Breast epithelium (tissue), 4 donors: ENCODE measurements at regions not wholly inside any gene's neighbourhood (a gene's known extent, or its start where the extent isn't known, plus 50 kb on each side); places are given as distances from the start of the nearest gene placed in this dataset.

ENCODE experiments used
- DNase-seq, 2 donors: peaks; one replicate each; pipeline ENCODE4 v3.0.0-alpha.2; 2019; ENCODE audit warnings: low spot score in 2 of 2
- H3K27ac ChIP-seq, 2 donors: fragments of 200-600 bp; sonication (generic) in 1 of 2; one replicate each; pipeline ENCODE4 v1.5.1; 2016 to 2019; ENCODE audit warnings: mild to moderate bottlenecking in 1 of 2
- H3K27me3 ChIP-seq, 2 donors: fragments of 200-600 bp; sonication (generic) in 1 of 2; one replicate each; pipeline versions ENCODE4 v1.5.1 to v1.6.0; 2017 to 2019; ENCODE audit warnings: control low read depth in 1 of 2, mild to moderate bottlenecking in 1 of 2
- H3K36me3 ChIP-seq: fragments of 200-600 bp; one replicate; pipeline ENCODE4 v1.5.1; 2019
- H3K4me1 ChIP-seq, 2 donors: fragments of 200-600 bp; sonication (generic); one replicate each; pipeline ENCODE4 v1.5.1; 2016 to 2019; ENCODE audit warnings: control low read depth in 1 of 2
- H3K4me3 ChIP-seq, 3 donors: fragments of 200-600 bp; sonication (generic); 1 replicate in 2 of 3; 2 replicates in 1 of 3; pipeline ENCODE4 v1.5.1; 2016 to 2019; ENCODE audit warnings: mild to moderate bottlenecking in 3 of 3, moderate library complexity in 2 of 3
- H3K9me3 ChIP-seq, 2 donors: fragments of 200-600 bp; sonication (generic) in 1 of 2; one replicate each; pipeline ENCODE4 v1.5.1; 2016 to 2019; ENCODE audit warnings: control low read depth in 1 of 2
- CTCF ChIP-seq, 3 donors: fragments of 450-650 bp; IDR thresholded peaks; one replicate each; pipeline ENCODE4 v1.5.1; 2016 to 2017; ENCODE audit warnings: antibody characterized with exemption in 3 of 3, mild to moderate bottlenecking in 3 of 3, moderate library complexity in 3 of 3
- POLR2A ChIP-seq: fragments of 450-650 bp; IDR thresholded peaks from one replicate; pipeline ENCODE4 v1.6.1; 2016; ENCODE audit warnings: antibody characterized with exemption, mild to moderate bottlenecking, moderate library complexity
- POLR2AphosphoS5 ChIP-seq, 3 donors: sonication (generic); formaldehyde crosslinking; IDR thresholded peaks; one replicate each; pipeline ENCODE4 v1.6.1; 2017; ENCODE audit warnings: antibody characterized with exemption in 3 of 3
- intact Hi-C: fragments of 100-400 bp; cut with DNase I; formaldehyde crosslinking; loops from one replicate; pipeline ENCODE4 v1.15.1; 2023; ENCODE audit warnings: low total_unique reads

- TF ChIP-seq POLR2AphosphoS5 (IDR thresholded peaks at IDR 0.05) (no peak), POLR2A (no peak), CTCF (IDR thresholded peaks at IDR 0.05) (no peak)
- Histone ChIP-seq H3K27ac (no peak overlapping the region), H3K4me1 (no peaks in the 10 kb centered on the region), H3K27me3 (no peaks in the 10 kb centered on the region), H3K36me3 (no peaks in the 10 kb centered on the region), H3K4me3 (no peak overlapping the region), H3K9me3 (no peaks in the 10 kb centered on the region)
- intact Hi-C loops: no loop called here
- no peak for DNase-seq
Observed at GRCh38 chr9:28206280-28206679, 633.0 kb upstream of the C9orf72 start.

- Histone ChIP-seq H3K36me3 (no peaks in the 10 kb centered on the region), H3K4me3 (no peak overlapping the region), H3K27ac (no peak overlapping the region), H3K27me3 (no peaks in the 10 kb centered on the region), H3K9me3 (no peaks in the 10 kb centered on the region), H3K4me1 (no peaks in the 10 kb centered on the region)
- no peak for DNase-seq
- TF ChIP-seq POLR2AphosphoS5 (IDR thresholded peaks at IDR 0.05) (no peak), CTCF (IDR thresholded peaks at IDR 0.05) (no peak), POLR2A (no peak)
- intact Hi-C loops: no loop called here
Observed at GRCh38 chr9:28207657-28208056, 634.4 kb upstream of the C9orf72 start.

GRCh38 chr9:28209130-28209529 lies 635.8 kb upstream of the C9orf72 start:
- H3K4me3 ChIP-seq: no peak overlapping the region
- TF ChIP-seq POLR2A (no peak), POLR2AphosphoS5 (IDR thresholded peaks at IDR 0.05) (no peak), CTCF (IDR thresholded peaks at IDR 0.05) (no peak)
- no peaks in the 10 kb centered on the region for H3K4me1 ChIP-seq
- no peaks in the 10 kb centered on the region for H3K9me3 ChIP-seq
- intact Hi-C loops: no loop called here
- no peaks in the 10 kb centered on the region for H3K36me3 ChIP-seq
- no peaks in the 10 kb centered on the region for H3K27me3 ChIP-seq
- H3K27ac ChIP-seq: no peak overlapping the region
- DNase-seq: no peak

GRCh38 chr9:28212979-28213378 lies 639.7 kb upstream of the C9orf72 start:
- Histone ChIP-seq H3K36me3 (no peaks in the 10 kb centered on the region), H3K4me1 (no peaks in the 10 kb centered on the region), H3K27ac (no peak overlapping the region), H3K4me3 (no peak overlapping the region), H3K9me3 (no peaks in the 10 kb centered on the region), H3K27me3 (no peaks in the 10 kb centered on the region)
- TF ChIP-seq POLR2AphosphoS5 (IDR thresholded peaks at IDR 0.05): no peak
- TF ChIP-seq CTCF (IDR thresholded peaks at IDR 0.05): no peak
- TF ChIP-seq POLR2A: no peak
- intact Hi-C loops: no loop called here
- DNase-seq: no peak

- Histone ChIP-seq H3K4me3 (no peak overlapping the region), H3K27me3 (no peaks in the 10 kb centered on the region), H3K27ac (no peak overlapping the region), H3K4me1 (no peaks in the 10 kb centered on the region), H3K36me3 (no peaks in the 10 kb centered on the region), H3K9me3 (no peaks in the 10 kb centered on the region)
- no peak for DNase-seq
- intact Hi-C loops: no loop called here
- TF ChIP-seq CTCF (IDR thresholded peaks at IDR 0.05): no peak
- no peak for TF ChIP-seq POLR2A
- TF ChIP-seq POLR2AphosphoS5 (IDR thresholded peaks at IDR 0.05): no peak
Observed at GRCh38 chr9:28215536-28216299, 642.4 kb upstream of the C9orf72 start.
